Neural progenitor cell (in vitro differentiated cells): ENCODE measurements at regions not wholly inside any gene's neighbourhood (a gene's known extent, or its start where the extent isn't known, plus 50 kb on each side); places are given as distances from the start of the nearest gene placed in this dataset.
"Not testable (repeated sequence)": the region's sequence is repeated elsewhere in the genome, so short reads cannot be mapped to it uniquely, and the experiment has no call there.

Source experiments
- DNase-seq: peaks from one replicate; pipeline ENCODE4 v3.0.0-alpha.2; 2016; ENCODE audit warnings: low spot score
- H2AFZ ChIP-seq: fragments of 200-600 bp; sonication (generic); replicated peaks from 2 replicates; pipeline ENCODE4 v1.6.1; 2016; ENCODE audit warnings: antibody characterized with exemption
- H3F3A ChIP-seq: fragments of 200-600 bp; sonication (generic); 2 replicates; pipeline ENCODE4 v1.6.1; 2016; ENCODE audit warnings: antibody characterized with exemption, low read depth
- H3K27ac ChIP-seq: fragments of 200-600 bp; sonication (generic); 2 replicates; pipeline ENCODE4 v1.5.1; 2016; ENCODE audit warnings: mild to moderate bottlenecking
- H3K27me3 ChIP-seq: fragments of 200-600 bp; sonication (generic); 2 replicates; pipeline ENCODE4 v1.6.1; 2016; ENCODE audit warnings: mild to moderate bottlenecking, moderate library complexity
- H3K36me3 ChIP-seq: fragments of 200-600 bp; sonication (generic); 2 replicates; pipeline ENCODE4 v1.5.1; 2016
- H3K4me1 ChIP-seq: fragments of 200-600 bp; sonication (generic); 2 replicates; pipeline ENCODE4 v1.6.1; 2016; ENCODE audit warnings: mixed run types
- H3K4me2 ChIP-seq: fragments of 200-600 bp; sonication (generic); 2 replicates; pipeline ENCODE4 v1.6.1; 2016
- H3K4me3 ChIP-seq: fragments of 200-600 bp; sonication (generic); 2 replicates; pipeline ENCODE4 v1.5.1; 2016
- H3K79me2 ChIP-seq: fragments of 200-600 bp; sonication (generic); 2 replicates; pipeline ENCODE4 v1.6.1; 2016; ENCODE audit warnings: low read depth
- H3K9ac ChIP-seq: fragments of 200-600 bp; sonication (generic); 2 replicates; pipeline ENCODE4 v1.6.1; 2016
- H3K9me3 ChIP-seq: fragments of 200-600 bp; sonication (generic); 2 replicates; pipeline ENCODE4 v1.5.1; 2016; ENCODE audit warnings: low read depth
- H4K20me1 ChIP-seq: fragments of 200-600 bp; sonication (generic); 2 replicates; pipeline ENCODE4 v1.6.1; 2016; ENCODE audit warnings: low read depth
- H3K27ac Mint-ChIP-seq: 3 replicates; pipeline ENCODE4 v1.8.0; 2021; ENCODE audit warnings: mixed read lengths
- H3K27me3 Mint-ChIP-seq: 2 replicates; pipeline ENCODE4 v1.8.0; 2022; ENCODE audit warnings: low read depth, mild to moderate bottlenecking, inconsistent platforms, moderate library complexity, mixed read lengths; ENCODE audit not compliant: insufficient read depth
- H3K36me3 Mint-ChIP-seq: 3 replicates; pipeline ENCODE4 v1.8.0; 2021; ENCODE audit warnings: mixed read lengths
- H3K4me1 Mint-ChIP-seq: 3 replicates; pipeline ENCODE4 v1.8.0; 2021; ENCODE audit warnings: mixed read lengths
- H3K4me3 Mint-ChIP-seq: 3 replicates; pipeline ENCODE4 v1.8.0; 2021; ENCODE audit warnings: mild to moderate bottlenecking, moderate library complexity, mixed read lengths
- H3K9me3 Mint-ChIP-seq: 3 replicates; pipeline ENCODE4 v1.8.0; 2020; ENCODE audit warnings: mixed read lengths
- EZH2 ChIP-seq: fragments of 200-600 bp; sonication (generic); IDR thresholded peaks from 2 replicates; pipeline ENCODE4 v1.6.1; 2017; ENCODE audit warnings: antibody characterized with exemption, mild to moderate bottlenecking, moderate library complexity
- EZH2phosphoT487 ChIP-seq: fragments of 200-600 bp; sonication (generic); IDR thresholded peaks from 2 replicates; pipeline ENCODE4 v1.6.1; 2017; ENCODE audit warnings: antibody characterized with exemption
- TF ChIP-seq, protein P1 (sequence below): fragments of 200-600 bp; sonication (generic); IDR thresholded peaks from 2 replicates; pipeline ENCODE4 v1.5.1; 2017; ENCODE audit warnings: antibody characterized with exemption, mild to moderate bottlenecking

DNA sequence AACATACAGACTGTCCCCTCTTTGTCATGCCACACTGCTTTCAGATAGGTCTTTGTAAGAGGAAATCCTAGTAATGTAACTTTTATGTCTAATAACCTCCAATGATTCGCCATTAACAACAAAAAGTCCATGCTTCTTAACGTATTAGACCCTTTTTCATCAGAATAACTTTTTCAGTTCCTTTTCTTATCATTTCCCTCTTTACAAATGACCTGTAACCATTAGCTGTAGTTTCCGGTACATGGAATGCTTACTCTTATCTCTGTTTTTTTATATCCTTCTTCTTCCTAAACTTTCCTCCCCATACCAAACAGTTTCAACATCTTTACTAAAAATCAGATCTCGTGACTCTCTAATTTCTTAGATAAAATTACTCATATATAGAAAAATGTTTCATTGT, 268.9 kb upstream of the TYRP1 start:
- H3K27ac ChIP-seq: no peak overlapping the region
- H3K4me2 ChIP-seq: no peak overlapping the region
- no peak for DNase-seq
- no peak overlapping the region for H3K4me3 ChIP-seq
- no peaks in the 10 kb centered on the region for H3K79me2 ChIP-seq
- H2AFZ ChIP-seq: no peak overlapping the region
- TF ChIP-seq EZH2phosphoT487: no peak
- TF ChIP-seq, protein P1, sequence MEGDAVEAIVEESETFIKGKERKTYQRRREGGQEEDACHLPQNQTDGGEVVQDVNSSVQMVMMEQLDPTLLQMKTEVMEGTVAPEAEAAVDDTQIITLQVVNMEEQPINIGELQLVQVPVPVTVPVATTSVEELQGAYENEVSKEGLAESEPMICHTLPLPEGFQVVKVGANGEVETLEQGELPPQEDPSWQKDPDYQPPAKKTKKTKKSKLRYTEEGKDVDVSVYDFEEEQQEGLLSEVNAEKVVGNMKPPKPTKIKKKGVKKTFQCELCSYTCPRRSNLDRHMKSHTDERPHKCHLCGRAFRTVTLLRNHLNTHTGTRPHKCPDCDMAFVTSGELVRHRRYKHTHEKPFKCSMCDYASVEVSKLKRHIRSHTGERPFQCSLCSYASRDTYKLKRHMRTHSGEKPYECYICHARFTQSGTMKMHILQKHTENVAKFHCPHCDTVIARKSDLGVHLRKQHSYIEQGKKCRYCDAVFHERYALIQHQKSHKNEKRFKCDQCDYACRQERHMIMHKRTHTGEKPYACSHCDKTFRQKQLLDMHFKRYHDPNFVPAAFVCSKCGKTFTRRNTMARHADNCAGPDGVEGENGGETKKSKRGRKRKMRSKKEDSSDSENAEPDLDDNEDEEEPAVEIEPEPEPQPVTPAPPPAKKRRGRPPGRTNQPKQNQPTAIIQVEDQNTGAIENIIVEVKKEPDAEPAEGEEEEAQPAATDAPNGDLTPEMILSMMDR: no peak
- H3K4me1 ChIP-seq: no peaks in the 10 kb centered on the region
- H3K9me3 ChIP-seq: no peaks in the 10 kb centered on the region
- Mint-ChIP-seq H3K4me1 (peaks cover 7% of the 10 kb centered on the region), H3K27ac (no peak overlapping the region), H3K9me3 (peaks cover 3% of the 10 kb centered on the region), H3K4me3 (no peak overlapping the region), H3K27me3 (no peaks in the 10 kb centered on the region), H3K36me3 (no peaks in the 10 kb centered on the region)
- H3K27me3 ChIP-seq: no peaks in the 10 kb centered on the region
- no peak overlapping the region for H3K9ac ChIP-seq
- H3K36me3 ChIP-seq: no peaks in the 10 kb centered on the region
- no peaks in the 10 kb centered on the region for H3F3A ChIP-seq
- no peaks in the 10 kb centered on the region for H4K20me1 ChIP-seq

DNA sequence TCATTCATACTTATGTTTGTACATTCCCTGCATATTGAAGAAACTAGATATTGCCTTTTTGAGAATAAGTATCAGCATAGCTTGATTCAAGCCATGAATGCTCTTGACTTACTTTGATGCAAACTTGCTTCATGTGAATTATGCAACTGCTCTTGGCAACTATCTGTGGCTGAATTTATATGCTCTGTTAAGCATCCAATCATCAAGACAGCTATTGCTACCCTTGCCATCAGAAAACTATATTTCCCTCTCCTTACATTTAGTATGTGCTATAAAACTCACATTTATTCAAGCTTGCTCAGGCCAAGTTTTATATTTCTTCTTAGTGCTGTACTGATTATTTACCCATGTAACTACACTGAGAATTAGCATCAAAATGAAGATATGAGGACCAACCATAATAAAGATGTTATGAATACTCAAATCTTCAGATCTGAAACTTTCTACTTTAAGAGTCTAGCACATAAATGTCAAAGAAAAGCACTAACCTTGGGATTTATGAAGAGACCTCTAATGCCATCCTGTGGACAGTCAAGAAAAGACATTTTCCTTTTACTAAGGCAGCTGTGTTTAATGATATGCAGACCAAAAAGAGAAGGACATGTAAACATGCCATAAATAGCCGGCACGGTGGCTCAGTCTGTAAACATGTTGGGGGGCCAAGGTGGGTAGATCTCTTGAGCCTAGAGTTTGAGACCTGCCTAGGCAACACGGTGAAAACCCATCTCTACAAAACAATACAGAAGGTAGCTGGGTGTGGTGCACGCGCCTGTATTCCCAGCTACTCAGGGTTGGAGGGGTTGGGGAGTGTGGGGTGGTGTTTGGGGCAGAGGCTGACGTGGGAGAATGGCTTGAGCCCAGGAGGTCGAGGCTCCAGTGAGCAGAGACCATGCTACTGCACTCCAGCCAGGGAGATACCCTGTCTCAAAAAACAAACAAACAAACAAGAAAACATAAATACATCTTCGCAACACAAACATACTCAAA, 267.0 kb upstream of the TYRP1 start:
- H3K9me3 Mint-ChIP-seq: peaks cover 3% of the 10 kb centered on the region
- Histone ChIP-seq H3F3A (no peaks in the 10 kb centered on the region), H3K4me1 (no peaks in the 10 kb centered on the region), H3K79me2 (no peaks in the 10 kb centered on the region), H2AFZ (peak overlapping the region; percentile 45), H3K9ac (no peak overlapping the region), H3K27ac (no peak overlapping the region), H3K4me2 (no peak overlapping the region), H3K9me3 (no peaks in the 10 kb centered on the region), H3K36me3 (no peaks in the 10 kb centered on the region), H3K27me3 (no peaks in the 10 kb centered on the region), H4K20me1 (no peaks in the 10 kb centered on the region), H3K4me3 (no peak overlapping the region)
- no peak overlapping the region for H3K27ac Mint-ChIP-seq
- no peak for TF ChIP-seq EZH2phosphoT487
- TF ChIP-seq, protein P1: peak; percentile 59
- no peak for TF ChIP-seq EZH2
- H3K36me3 Mint-ChIP-seq: no peaks in the 10 kb centered on the region
- peaks cover 7% of the 10 kb centered on the region for H3K4me1 Mint-ChIP-seq
- no peaks in the 10 kb centered on the region for H3K27me3 Mint-ChIP-seq
- no peak overlapping the region for H3K4me3 Mint-ChIP-seq
- DNase-seq: peak; percentile 38

DNA sequence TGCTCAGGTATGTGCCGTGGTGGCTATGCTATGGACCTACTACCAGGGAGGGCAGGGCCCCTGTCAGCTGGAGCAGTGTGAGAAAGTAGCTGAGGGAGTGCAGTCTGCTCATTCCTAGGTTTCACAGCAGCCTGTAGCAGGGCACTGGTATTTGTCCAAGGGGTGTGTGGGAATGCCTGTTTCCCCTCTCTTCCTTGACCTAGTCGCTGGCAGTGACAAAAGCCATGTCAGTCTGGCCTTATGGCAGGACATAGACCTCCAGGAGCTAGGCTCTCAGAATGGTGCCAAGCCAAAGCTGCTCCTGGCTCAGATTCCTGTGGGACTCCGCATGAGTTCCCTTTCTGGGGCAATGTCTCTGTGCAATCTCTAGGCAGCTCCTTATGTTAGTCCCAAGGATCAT, 253.9 kb upstream of the TYRP1 start:
- Histone ChIP-seq H3K4me1 (no peaks in the 10 kb centered on the region), H3K9me3 (no peaks in the 10 kb centered on the region), H3K36me3 (no peaks in the 10 kb centered on the region), H3K9ac (no peak overlapping the region), H3K27ac (no peak overlapping the region), H2AFZ (no peak overlapping the region), H3K4me2 (no peak overlapping the region), H3K79me2 (no peaks in the 10 kb centered on the region), H3K27me3 (no peaks in the 10 kb centered on the region), H3F3A (no peaks in the 10 kb centered on the region), H4K20me1 (no peaks in the 10 kb centered on the region), H3K4me3 (no peak overlapping the region)
- H3K27ac Mint-ChIP-seq: no peak overlapping the region
- no peaks in the 10 kb centered on the region for H3K36me3 Mint-ChIP-seq
- no peaks in the 10 kb centered on the region for H3K27me3 Mint-ChIP-seq
- H3K4me1 Mint-ChIP-seq: peaks cover 3% of the 10 kb centered on the region
- no peaks in the 10 kb centered on the region for H3K9me3 Mint-ChIP-seq
- no peak for DNase-seq
- no peak overlapping the region for H3K4me3 Mint-ChIP-seq
- no peak for TF ChIP-seq EZH2phosphoT487
- TF ChIP-seq, protein P1: no peak
- no peak for TF ChIP-seq EZH2

DNA sequence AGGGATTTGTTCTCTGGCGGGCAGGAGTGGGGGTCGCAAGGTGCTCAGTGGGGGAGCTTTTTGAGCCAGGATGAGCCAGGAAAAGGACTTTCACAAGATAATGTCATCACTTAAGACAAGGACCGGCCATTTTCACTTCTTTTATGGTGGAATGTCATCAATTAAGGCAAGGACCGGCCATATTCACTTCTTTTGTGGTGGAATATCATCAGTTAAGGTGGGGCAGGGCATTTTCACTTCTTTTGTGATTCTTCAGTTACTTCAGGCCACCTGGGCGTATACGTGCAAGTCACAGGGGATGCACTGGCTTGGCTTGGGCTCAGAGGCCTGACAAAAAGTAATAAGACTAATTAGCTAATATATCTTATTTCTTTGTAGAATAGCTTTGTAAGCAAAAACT, 252.1 kb upstream of the TYRP1 start:
- not testable (repeated sequence) for H3K9ac ChIP-seq, H3K4me1 Mint-ChIP-seq, H4K20me1 ChIP-seq, DNase-seq, H3K36me3 Mint-ChIP-seq, H3F3A ChIP-seq, H3K4me3 ChIP-seq, H3K27me3 Mint-ChIP-seq, H3K36me3 ChIP-seq, H2AFZ ChIP-seq, H3K4me1 ChIP-seq, H3K9me3 Mint-ChIP-seq, H3K27ac ChIP-seq, H3K4me2 ChIP-seq, H3K4me3 Mint-ChIP-seq, H3K79me2 ChIP-seq, H3K27ac Mint-ChIP-seq, H3K9me3 ChIP-seq, H3K27me3 ChIP-seq
